Endodermal cell (in vitro differentiated cells): ENCODE measurements at regions not wholly inside any gene's neighbourhood (a gene's known extent, or its start where the extent isn't known, plus 50 kb on each side); places are given as distances from the start of the nearest gene placed in this dataset.
A peak's percentile ranks its signal among the peaks of the same experiment; 100 is the strongest.
"Not testable (repeated sequence)": the region's sequence is repeated elsewhere in the genome, so short reads cannot be mapped to it uniquely, and the experiment has no call there.

Source experiments
- DNase-seq: peaks from one replicate; pipeline ENCODE4 v3.0.0-alpha.2; 2017
- H3K27ac ChIP-seq: 2 replicates; pipeline ENCODE4 v1.5.1; 2013; ENCODE audit warnings: mild to moderate bottlenecking, low read depth, low read length, moderate library complexity
- H3K27me3 ChIP-seq: 2 replicates; pipeline ENCODE4 v1.6.1; 2013; ENCODE audit warnings: mild to moderate bottlenecking, low read length, moderate library complexity; ENCODE audit not compliant: insufficient read depth, control insufficient read depth, poor library complexity, severe bottlenecking
- H3K36me3 ChIP-seq: 2 replicates; pipeline ENCODE4 v1.7.0; 2013; ENCODE audit warnings: mild to moderate bottlenecking, low read length, moderate library complexity; ENCODE audit not compliant: control insufficient read depth, insufficient read depth
- H3K4me1 ChIP-seq: one replicate; pipeline ENCODE4 v1.7.0; 2013; ENCODE audit warnings: low read length; ENCODE audit not compliant: control insufficient read depth, insufficient read depth
- H3K4me3 ChIP-seq: 2 replicates; pipeline ENCODE4 v1.5.1; 2013; ENCODE audit warnings: mild to moderate bottlenecking, low read length, moderate library complexity
- H3K9ac ChIP-seq: 2 replicates; pipeline ENCODE4 v1.6.1; 2013; ENCODE audit warnings: mild to moderate bottlenecking, low read length, moderate library complexity; ENCODE audit not compliant: poor library complexity, severe bottlenecking; ENCODE audit errors: extremely low read depth
- H3K9me3 ChIP-seq: 2 replicates; pipeline ENCODE4 v1.6.1; 2013; ENCODE audit warnings: mild to moderate bottlenecking, low read length, moderate library complexity; ENCODE audit not compliant: control insufficient read depth
- H3K27ac Mint-ChIP-seq: 2 replicates; pipeline ENCODE4 v1.8.0; 2020; ENCODE audit warnings: mixed read lengths
- H3K27me3 Mint-ChIP-seq: 2 replicates; pipeline ENCODE4 v1.8.0; 2021; ENCODE audit warnings: mild to moderate bottlenecking, mixed read lengths; ENCODE audit not compliant: insufficient read depth
- H3K36me3 Mint-ChIP-seq: 2 replicates; pipeline ENCODE4 v1.8.0; 2020; ENCODE audit warnings: low read depth, mixed read lengths
- H3K4me1 Mint-ChIP-seq: 2 replicates; pipeline ENCODE4 v1.8.0; 2020; ENCODE audit warnings: mixed read lengths
- H3K4me3 Mint-ChIP-seq: 2 replicates; pipeline ENCODE4 v1.8.0; 2020; ENCODE audit warnings: mild to moderate bottlenecking, moderate library complexity, mixed read lengths
- H3K9me3 Mint-ChIP-seq: 2 replicates; pipeline ENCODE4 v1.8.0; 2020; ENCODE audit warnings: mild to moderate bottlenecking, mixed read lengths
- WGBS, 2 experiments: methylation state at CpG; one replicate each; pipeline versions ENCODE4 v1.1.5 to v1.1.7; 2013; ENCODE audit warnings: missing lambda C conversion rate in 2 of 2, mixed read lengths in 1 of 2; ENCODE audit not compliant: insufficient coverage in 1 of 2, insufficient read length in 1 of 2; 5-methylcytosine and 5-hydroxymethylcytosine counted together

DNA sequence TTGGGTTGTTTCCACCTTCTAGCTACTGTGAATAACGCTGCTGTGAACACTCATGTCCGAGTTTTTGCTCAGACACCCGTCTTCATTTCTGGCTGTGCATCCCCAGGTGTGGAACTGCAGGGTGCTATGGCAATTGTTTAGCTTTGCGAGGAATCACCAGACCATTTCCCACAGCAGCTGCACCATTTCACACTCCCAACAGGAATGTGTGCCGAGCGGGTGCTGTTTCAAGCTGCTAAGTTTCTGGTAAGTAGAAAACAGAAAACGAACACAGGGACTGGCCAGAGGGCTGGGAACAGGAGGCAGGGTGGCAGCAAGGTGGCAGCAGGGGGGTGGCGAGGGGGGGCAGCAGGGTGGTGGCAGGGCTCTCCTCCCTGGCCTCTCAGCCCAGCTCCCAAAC, 5437.1 kb upstream of the TPTE start:
- not testable (repeated sequence) for H3K27ac Mint-ChIP-seq, H3K9me3 Mint-ChIP-seq, H3K9me3 ChIP-seq, H3K9ac ChIP-seq, H3K27ac ChIP-seq, H3K36me3 ChIP-seq, H3K27me3 ChIP-seq, H3K27me3 Mint-ChIP-seq, H3K4me1 Mint-ChIP-seq, H3K4me1 ChIP-seq, H3K36me3 Mint-ChIP-seq, DNase-seq, H3K4me3 Mint-ChIP-seq, H3K4me3 ChIP-seq
- WGBS, 2 experiments, result 83% methylated on average over 1 of the region's 8 CpGs; no CpG with 5 or more reads in 1 of the 2 experiments

DNA sequence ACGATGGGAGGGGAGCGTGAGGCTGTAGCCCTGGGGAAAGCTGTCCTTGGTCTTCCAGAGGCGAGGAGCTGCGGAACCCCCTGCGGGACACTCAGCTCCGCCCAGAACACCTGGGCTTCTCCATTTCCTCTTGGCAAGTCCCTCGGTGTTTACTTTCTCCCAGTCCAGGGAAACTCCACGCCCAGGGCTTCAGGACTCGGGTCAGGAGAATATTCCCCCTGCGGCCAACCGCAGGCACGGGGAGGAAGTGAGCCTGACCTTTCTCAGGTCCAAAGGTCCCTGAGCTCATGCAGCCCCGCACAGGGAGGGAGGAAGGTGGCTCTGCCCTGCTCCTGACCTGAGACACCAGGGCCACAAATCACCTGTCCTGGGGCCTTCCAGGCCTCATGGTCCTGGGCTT, 5435.9 kb upstream of the TPTE start:
- not testable (repeated sequence) for H3K27me3 ChIP-seq, H3K27ac Mint-ChIP-seq, H3K4me1 Mint-ChIP-seq, H3K9ac ChIP-seq, H3K4me3 Mint-ChIP-seq, DNase-seq, H3K36me3 Mint-ChIP-seq, H3K4me3 ChIP-seq, H3K27ac ChIP-seq, H3K4me1 ChIP-seq, H3K9me3 ChIP-seq, H3K9me3 Mint-ChIP-seq, H3K27me3 Mint-ChIP-seq, H3K36me3 ChIP-seq
- WGBS, 2 experiments, result no CpG with 5 or more reads among the region's 13 CpGs

DNA sequence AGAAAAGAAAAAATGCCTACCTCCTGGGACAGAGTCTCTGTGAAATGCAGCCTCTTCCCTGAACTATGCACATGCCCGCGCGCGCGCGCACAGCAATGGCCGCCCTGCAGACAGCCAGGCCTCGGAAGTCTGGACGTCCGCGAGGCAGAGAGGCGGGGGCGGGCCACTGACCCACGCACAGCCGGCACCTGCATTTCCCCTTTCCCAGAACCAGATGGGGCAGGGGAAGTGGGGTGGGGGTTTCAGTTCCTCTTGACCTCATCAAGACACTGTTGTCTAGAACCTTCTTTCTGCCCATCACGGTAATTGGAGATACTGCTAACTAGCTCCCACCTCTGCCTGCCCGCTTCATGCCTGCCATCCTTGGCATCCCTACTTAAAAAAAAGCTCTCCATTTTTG, 5435.0 kb upstream of the TPTE start:
- no CpG with 5 or more reads among the region's 17 CpGs for WGBS, 2 experiments
- DNase-seq, H3K9me3 Mint-ChIP-seq: not testable (repeated sequence)

DNA sequence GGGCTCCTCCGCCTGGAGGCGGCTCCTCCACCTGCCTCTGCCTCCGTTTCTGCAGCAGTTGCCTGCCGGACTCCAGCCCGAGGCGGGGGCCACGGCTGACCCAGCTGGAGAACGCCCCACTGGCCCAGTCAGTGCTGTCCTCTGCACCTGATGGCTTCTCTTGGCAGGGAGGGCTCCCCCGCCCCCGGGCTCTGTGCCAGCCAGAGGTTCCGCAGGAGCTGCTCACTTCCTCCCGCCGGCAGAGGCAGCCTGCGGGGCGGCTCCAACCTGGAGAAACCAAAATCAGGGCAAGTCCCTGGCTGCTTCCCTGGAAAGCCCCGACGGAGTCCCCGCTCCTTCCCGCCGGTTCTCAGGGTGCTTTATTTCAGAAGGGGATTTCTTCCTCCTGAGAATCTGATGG, 5432.6 kb upstream of the TPTE start:
- H3K4me3 ChIP-seq, H3K4me1 Mint-ChIP-seq, H3K27ac Mint-ChIP-seq, H3K36me3 ChIP-seq, H3K9ac ChIP-seq, H3K27me3 Mint-ChIP-seq, DNase-seq, H3K27me3 ChIP-seq, H3K4me3 Mint-ChIP-seq, H3K36me3 Mint-ChIP-seq, H3K4me1 ChIP-seq, H3K27ac ChIP-seq, H3K9me3 Mint-ChIP-seq, H3K9me3 ChIP-seq: not testable (repeated sequence)
- no CpG with 5 or more reads among the region's 20 CpGs for WGBS, 2 experiments

More for the DNA sequence above, 5435.0 kb upstream of the TPTE start:
- not testable (repeated sequence) for H3K4me1 ChIP-seq, H3K9ac ChIP-seq, H3K4me3 ChIP-seq, H3K36me3 ChIP-seq, H3K27ac Mint-ChIP-seq, H3K4me1 Mint-ChIP-seq, H3K36me3 Mint-ChIP-seq, H3K27me3 ChIP-seq, H3K9me3 ChIP-seq, H3K27ac ChIP-seq, H3K27me3 Mint-ChIP-seq, H3K4me3 Mint-ChIP-seq

DNA sequence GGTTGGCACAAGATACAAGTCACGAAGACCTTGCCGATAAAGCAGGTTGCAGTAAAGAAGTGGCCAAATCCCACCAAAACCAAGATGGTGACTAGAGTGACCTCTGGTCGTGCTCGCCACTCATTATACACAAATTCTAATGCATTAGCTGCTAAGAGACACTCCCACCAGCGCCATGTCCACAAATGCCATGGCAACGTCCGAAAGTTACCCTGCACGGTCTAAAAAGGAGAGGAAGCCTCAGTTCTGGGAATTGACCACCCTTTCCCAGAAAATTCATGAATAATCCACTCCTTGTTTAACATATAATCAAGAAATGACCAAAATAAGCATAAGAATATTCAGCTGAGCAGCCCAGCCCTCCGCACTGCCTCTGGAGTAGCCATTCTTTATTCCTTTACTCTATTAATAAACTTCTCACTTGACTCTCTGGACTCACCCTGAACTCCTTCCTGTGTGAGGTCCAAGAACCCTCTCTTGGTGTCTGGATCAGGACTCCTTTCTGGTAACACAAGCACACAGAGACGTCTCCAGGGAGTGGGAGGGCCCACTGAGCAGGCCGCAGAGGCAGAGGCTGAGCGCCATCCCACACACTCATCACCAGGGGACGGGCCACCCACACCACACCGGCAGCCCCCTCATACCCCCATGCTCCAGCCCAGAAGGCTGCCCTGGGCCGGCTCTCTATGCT, 5431.8 kb upstream of the TPTE start:
- not testable (repeated sequence) for H3K27me3 Mint-ChIP-seq, H3K27ac Mint-ChIP-seq, H3K4me1 ChIP-seq, H3K9ac ChIP-seq, H3K9me3 ChIP-seq, H3K9me3 Mint-ChIP-seq, H3K4me3 Mint-ChIP-seq, H3K36me3 Mint-ChIP-seq, DNase-seq, H3K36me3 ChIP-seq, H3K4me3 ChIP-seq, H3K27ac ChIP-seq, H3K27me3 ChIP-seq, H3K4me1 Mint-ChIP-seq
- no CpG with 5 or more reads among the region's 15 CpGs for WGBS, 2 experiments

DNA sequence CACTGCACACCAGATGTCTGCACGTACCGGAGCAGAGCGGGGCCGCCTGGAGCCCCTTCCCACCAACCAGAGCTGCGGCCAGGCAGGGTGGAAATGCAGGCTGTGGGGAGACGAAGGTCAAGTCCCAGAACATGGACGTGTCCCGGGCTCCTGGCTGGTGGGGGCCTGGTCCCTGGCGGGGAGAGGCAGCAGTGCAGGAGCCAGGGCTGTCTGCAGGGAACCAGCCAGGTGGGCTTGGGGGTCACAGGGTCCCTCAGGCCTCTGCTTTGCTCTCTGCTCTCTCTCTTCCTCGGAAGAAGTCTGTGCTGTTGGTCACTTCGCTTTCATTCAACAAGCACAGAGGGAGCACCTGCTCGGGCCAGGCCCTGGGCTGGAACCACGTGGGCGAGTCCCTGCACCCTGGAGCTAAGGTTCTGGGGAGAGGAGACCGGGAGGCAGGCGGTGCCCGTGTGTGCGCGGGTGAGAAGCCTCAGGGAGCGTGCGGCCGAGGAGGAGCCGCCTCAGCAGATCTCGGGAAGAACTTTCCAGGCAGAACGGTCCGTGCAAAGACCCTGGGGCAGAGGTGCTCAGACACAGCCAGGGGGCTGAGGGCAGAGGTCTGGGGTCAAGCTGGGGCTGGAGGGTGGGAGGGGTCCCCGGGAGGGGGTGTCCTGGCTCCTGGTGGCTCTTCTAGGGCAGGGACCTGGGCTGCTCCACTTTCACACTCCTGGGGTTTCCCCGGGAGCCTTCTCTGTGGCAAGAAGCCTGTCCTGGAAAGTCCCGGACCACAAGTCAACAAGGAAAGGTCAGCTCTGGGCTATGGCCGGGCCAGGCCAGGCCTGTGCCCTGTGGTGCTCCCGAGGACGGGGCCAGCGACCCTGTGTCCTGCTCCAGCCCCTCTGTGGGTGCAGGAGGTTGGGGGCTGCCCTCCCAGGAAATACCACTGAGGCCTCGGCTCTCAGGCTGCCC, 5431.0 kb upstream of the TPTE start:
- H3K4me3 ChIP-seq, H3K27me3 ChIP-seq, H3K4me1 ChIP-seq, H3K27me3 Mint-ChIP-seq, H3K9me3 ChIP-seq, H3K4me1 Mint-ChIP-seq, H3K36me3 Mint-ChIP-seq, H3K27ac ChIP-seq, H3K4me3 Mint-ChIP-seq, H3K9ac ChIP-seq, H3K9me3 Mint-ChIP-seq, H3K27ac Mint-ChIP-seq, H3K36me3 ChIP-seq: not testable (repeated sequence)
- DNase-seq, result peak; percentile 17
- WGBS, 2 experiments, result 87 to 100% methylated on average over 3 to 8 of the region's 34 CpGs

DNA sequence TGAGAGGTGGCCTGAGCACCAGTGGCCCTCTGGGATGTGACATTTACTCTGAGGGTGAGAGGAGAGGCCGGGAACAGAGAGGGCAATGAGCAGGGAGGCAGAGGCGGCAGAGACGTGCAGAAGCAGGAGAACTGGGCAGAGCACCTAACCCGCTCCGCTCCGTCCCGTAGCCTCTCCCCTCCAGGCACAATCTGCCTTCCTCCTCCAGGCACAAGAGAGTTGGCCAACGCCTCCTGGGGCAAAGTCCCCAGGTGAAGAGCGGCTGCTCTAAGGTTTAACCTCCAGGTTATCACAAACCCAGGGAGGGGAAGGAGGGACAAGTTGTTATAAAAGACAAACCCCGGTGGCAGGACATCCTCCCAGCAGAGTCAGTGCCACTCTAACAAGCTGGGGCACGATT, 5430.1 kb upstream of the TPTE start:
- H3K27me3 ChIP-seq, H3K36me3 ChIP-seq, H3K9me3 ChIP-seq, H3K27ac Mint-ChIP-seq, DNase-seq, H3K9me3 Mint-ChIP-seq, H3K4me3 Mint-ChIP-seq, H3K27me3 Mint-ChIP-seq, H3K4me1 Mint-ChIP-seq, H3K9ac ChIP-seq, H3K27ac ChIP-seq, H3K4me3 ChIP-seq, H3K4me1 ChIP-seq, H3K36me3 Mint-ChIP-seq: not testable (repeated sequence)
- WGBS, 2 experiments, result no CpG with 5 or more reads among the region's 11 CpGs
